IMR-90 (cell line): ENCODE measurements at regions not wholly inside any gene's neighbourhood (a gene's known extent, or its start where the extent isn't known, plus 50 kb on each side); places are given as distances from the start of the nearest gene placed in this dataset.

Experiments
- ATAC-seq: fragments of 200-7000 bp; cut with Tn5 transposase; 2 replicates; pipeline ENCODE4 v1.9.1; 2020; ENCODE audit warnings: low read depth, mild to moderate bottlenecking, moderate library complexity
- BruUV-seq: library from RNA; stranded (reverse); fragments of 400-500 nt; replicated peaks from 2 replicates; lab custom pipeline; 2021; lab: Mats Ljungman, UMichigan
- CTCF ChIA-PET: fragments of 300-600 bp; formaldehyde crosslinking; extraction: SDS; loops from one replicate; lab custom pipeline; 2021; ENCODE audit warnings: antibody characterized with exemption; lab: Yijun Ruan, JAX
- POLR2A ChIA-PET: fragments of 300-600 bp; sonication (Branson Sonifier 250); formaldehyde crosslinking; loops from one replicate; lab custom pipeline; 2022; ENCODE audit warnings: antibody characterized with exemption; ENCODE audit not compliant: unreplicated experiment; lab: Charles Lee
- DNase-seq: peaks from one replicate; pipeline ENCODE4 v3.0.0; 2013
- H2AFZ ChIP-seq: replicated peaks from 2 replicates; pipeline ENCODE3; 2013; ENCODE audit warnings: low read length, mild to moderate bottlenecking; ENCODE audit not compliant: poor library complexity
- H2AK5ac ChIP-seq: 2 replicates; pipeline ENCODE4 v1.6.1; 2013; ENCODE audit warnings: low read depth, low read length, inconsistent platforms
- H2AK9ac ChIP-seq: replicated peaks from 2 replicates; pipeline ENCODE3; 2013; ENCODE audit warnings: mild to moderate bottlenecking, low read depth, low read length, moderate library complexity; ENCODE audit not compliant: poor library complexity
- H2BK120ac ChIP-seq: 2 replicates; pipeline ENCODE4 v1.6.1; 2013; ENCODE audit warnings: low read depth, low read length, inconsistent platforms
- H2BK15ac ChIP-seq: 3 replicates; pipeline ENCODE4 v1.6.1; 2013; ENCODE audit warnings: low read depth, low read length, inconsistent platforms
- H2BK20ac ChIP-seq: 2 replicates; pipeline ENCODE4 v1.6.1; 2013; ENCODE audit warnings: low read depth, mild to moderate bottlenecking, inconsistent platforms, low read length, moderate library complexity
- H2BK5ac ChIP-seq: 2 replicates; pipeline ENCODE4 v1.6.1; 2013; ENCODE audit warnings: mild to moderate bottlenecking, low read depth, low read length, inconsistent platforms; ENCODE audit not compliant: poor library complexity, severe bottlenecking
- H3K14ac ChIP-seq: replicated peaks from 2 replicates; pipeline ENCODE4 v1.6.1; 2013; ENCODE audit warnings: low read depth, low read length, inconsistent platforms
- H3K18ac ChIP-seq: 2 replicates; pipeline ENCODE4 v1.6.1; 2013; ENCODE audit warnings: low read depth, low read length, control low read depth
- H3K23ac ChIP-seq: 2 replicates; pipeline ENCODE4 v1.6.1; 2013; ENCODE audit warnings: low read depth, low read length, inconsistent platforms
- H3K27ac ChIP-seq: 2 replicates; pipeline ENCODE4 v1.5.1; 2013; ENCODE audit warnings: mild to moderate bottlenecking, control low read depth, low read length; ENCODE audit not compliant: insufficient read depth
- H3K27me3 ChIP-seq: 2 replicates; pipeline ENCODE4 v1.6.1; 2013; ENCODE audit warnings: low read length; ENCODE audit not compliant: control insufficient read depth, insufficient read depth
- H3K36me3 ChIP-seq: 2 replicates; pipeline ENCODE4 v1.6.1; 2013; ENCODE audit warnings: low read length, mixed read lengths; ENCODE audit not compliant: control insufficient read depth, insufficient read depth
- H3K4ac ChIP-seq: 2 replicates; pipeline ENCODE4 v1.6.1; 2013; ENCODE audit warnings: low read depth, low read length, inconsistent platforms
- H3K4me1 ChIP-seq: 2 replicates; pipeline ENCODE4 v1.6.1; 2013; ENCODE audit warnings: low read length, mixed read lengths; ENCODE audit not compliant: control insufficient read depth, insufficient read depth
- H3K4me2 ChIP-seq: 2 replicates; pipeline ENCODE4 v1.6.1; 2013; ENCODE audit warnings: low read depth, mild to moderate bottlenecking, control low read depth, low read length, moderate library complexity
- H3K4me3 ChIP-seq: 2 replicates; pipeline ENCODE4 v1.5.1; 2013; ENCODE audit warnings: low read depth, mild to moderate bottlenecking, control low read depth, low read length, moderate library complexity; ENCODE audit not compliant: insufficient read depth
- H3K56ac ChIP-seq: 2 replicates; pipeline ENCODE4 v1.6.1; 2013; ENCODE audit warnings: low read length, inconsistent platforms; ENCODE audit not compliant: insufficient read depth; ENCODE audit errors: extremely low read depth
- H3K79me1 ChIP-seq, 2 experiments: 2 replicates each; pipeline ENCODE4 v1.6.1; 2013; ENCODE audit warnings: low read length in 2 of 2, inconsistent platforms in 1 of 2, low read depth in 1 of 2
- H3K9ac ChIP-seq: 2 replicates; pipeline ENCODE4 v1.6.1; 2013; ENCODE audit warnings: low read depth, low read length, control low read depth
- H3K9me1 ChIP-seq: 2 replicates; pipeline ENCODE4 v1.6.1; 2013; ENCODE audit warnings: low read length, inconsistent platforms; ENCODE audit not compliant: insufficient read depth
- H3K9me3 ChIP-seq: 2 replicates; pipeline ENCODE4 v1.6.1; 2013; ENCODE audit warnings: low read length; ENCODE audit not compliant: control insufficient read depth, insufficient read depth
- H4K20me1 ChIP-seq: 2 replicates; pipeline ENCODE4 v1.6.1; 2013; ENCODE audit warnings: low read length, inconsistent platforms; ENCODE audit not compliant: insufficient read depth
- H4K5ac ChIP-seq: 2 replicates; pipeline ENCODE4 v1.6.1; 2013; ENCODE audit warnings: mild to moderate bottlenecking, low read depth, low read length, control low read depth
- H4K8ac ChIP-seq, 2 experiments: 2 replicates each; pipeline ENCODE4 v1.6.1; 2013; ENCODE audit warnings: low read depth in 2 of 2, low read length in 2 of 2, control low read depth in 1 of 2, inconsistent platforms in 1 of 2
- H4K91ac ChIP-seq: 2 replicates; pipeline ENCODE4 v1.6.1; 2013; ENCODE audit warnings: low read depth, low read length, inconsistent platforms; ENCODE audit not compliant: insufficient read depth
- BHLHE40 ChIP-seq: fragments of 150-350 bp; IDR thresholded peaks from 2 replicates; pipeline ENCODE4 v1.6.1; 2016; ENCODE audit warnings: mild to moderate bottlenecking, low read depth, low read length
- CEBPB ChIP-seq: IDR thresholded peaks from 2 replicates; pipeline ENCODE4 v1.6.1; 2012; ENCODE audit warnings: low read depth, low read length, improper control_type of control experiment
- CHD1 ChIP-seq: IDR thresholded peaks from 2 replicates; pipeline ENCODE4 v1.6.1; 2012; ENCODE audit warnings: low read depth, low read length, improper control_type of control experiment
- CTCF ChIP-seq: conservative IDR thresholded peaks from 2 replicates; pipeline ENCODE4 v1.5.1; 2012; ENCODE audit warnings: mild to moderate bottlenecking, low read depth, low read length, improper control_type of control experiment
- ELK1 ChIP-seq: fragments of 150-350 bp; IDR thresholded peaks from 2 replicates; pipeline ENCODE4 v1.6.1; 2016; ENCODE audit warnings: low read depth, mild to moderate bottlenecking, low read length, moderate library complexity, borderline replicate concordance
- FOS ChIP-seq: fragments of 150-350 bp; IDR thresholded peaks from 2 replicates; pipeline ENCODE4 v1.6.1; 2016; ENCODE audit warnings: low read depth, low read length
- MAFK ChIP-seq: IDR thresholded peaks from 2 replicates; pipeline ENCODE4 v1.6.1; 2012; ENCODE audit warnings: low read depth, low read length, improper control_type of control experiment
- MAZ ChIP-seq: IDR thresholded peaks from 2 replicates; pipeline ENCODE4 v1.6.1; 2012; ENCODE audit warnings: low read depth, mild to moderate bottlenecking, low read length, improper control_type of control experiment, moderate library complexity, borderline replicate concordance
- MXI1 ChIP-seq: IDR thresholded peaks from 2 replicates; pipeline ENCODE4 v1.6.1; 2012; ENCODE audit warnings: low read depth, mild to moderate bottlenecking, low read length, moderate library complexity, borderline replicate concordance
- NFE2L2 ChIP-seq: fragments of 150-350 bp; IDR thresholded peaks from 2 replicates; pipeline ENCODE4 v1.6.1; 2016; ENCODE audit warnings: low read depth, mild to moderate bottlenecking, low read length
- POLR2A ChIP-seq: IDR thresholded peaks from 2 replicates; pipeline ENCODE4 v1.6.1; 2012; ENCODE audit warnings: mild to moderate bottlenecking, low read depth, low read length
- RAD21 ChIP-seq: IDR thresholded peaks from 2 replicates; pipeline ENCODE4 v1.6.1; 2012; ENCODE audit warnings: low read length, improper control_type of control experiment
- RCOR1 ChIP-seq: IDR thresholded peaks from 2 replicates; pipeline ENCODE4 v1.6.1; 2012; ENCODE audit warnings: mild to moderate bottlenecking, low read length, improper control_type of control experiment; ENCODE audit not compliant: insufficient replicate concordance
- RFX5 ChIP-seq: IDR thresholded peaks from 2 replicates; pipeline ENCODE4 v1.8.0; 2012; ENCODE audit warnings: low read depth, mild to moderate bottlenecking, low read length, moderate library complexity
- SMC3 ChIP-seq: fragments of 150-350 bp; IDR thresholded peaks from 2 replicates; pipeline ENCODE4 v1.6.1; 2016; ENCODE audit warnings: low read depth, mild to moderate bottlenecking, antibody characterized with exemption, low read length, moderate library complexity
- WGBS, 2 experiments: methylation state at CpG; one replicate each; pipeline versions ENCODE4 v1.1.5 to v1.1.7; 2013; ENCODE audit warnings: missing lambda C conversion rate in 2 of 2; ENCODE audit not compliant: insufficient read length in 1 of 2; ENCODE audit errors: extremely low coverage in 2 of 2; 5-methylcytosine and 5-hydroxymethylcytosine counted together
- dilution Hi-C: fragments of 300-500 bp; cut with HindIII; formaldehyde crosslinking; loops from one replicate; pipeline ENCODE4 v1.14.3; 2018; ENCODE audit warnings: low sequenced_read_pairs; ENCODE audit not compliant: unreplicated experiment
- in situ Hi-C: fragments of 300-500 bp; cut with MboI; formaldehyde crosslinking; loops from 3 replicates; pipeline ENCODE4 v1.14.3; 2019; ENCODE audit warnings: low sequenced_read_pairs, inconsistent platforms, mixed read lengths
- intact Hi-C: fragments of 100-400 bp; cut with micrococcal nuclease; formaldehyde crosslinking; loops from 2 replicates; pipeline ENCODE4 v1.10.0; 2022

GRCh38 chr2:150552041-150552820, 64.8 kb upstream of the RND3 start:
- in situ Hi-C loops (no loop called here), intact Hi-C loops (no loop called here), dilution Hi-C loops (no loop called here)
- CTCF ChIA-PET: interaction anchor here (1.1 kb wide), 1 partner anchor 40 kb away, joined by 4 read pairs; no protein-coding TSS in a partner anchor
- no peaks in the 10 kb centered on the region for H4K20me1 ChIP-seq
- H3K14ac ChIP-seq: peak overlapping the region; percentile 85
- no TSS peak for BruUV-seq
- no peak overlapping the region for H3K27ac ChIP-seq
- no peak for ATAC-seq
- no peak overlapping the region for H2BK5ac ChIP-seq
- H2BK20ac ChIP-seq: peak overlapping the region; percentile 75
- POLR2A ChIA-PET: no interaction called here
- no peaks in the 10 kb centered on the region for H3K36me3 ChIP-seq
- peak overlapping the region; percentile 49; the same call in 1 of the 2 replicates for H4K5ac ChIP-seq
- H3K56ac ChIP-seq: no peak overlapping the region
- no peaks in the 10 kb centered on the region for H3K9me1 ChIP-seq
- no CpG with 5 or more reads among the region's 5 CpGs for WGBS, 2 experiments
- peak overlapping the region; percentile 36 to 88; a peak in 3 of 4 replicates for H4K8ac ChIP-seq
- peak overlapping the region; percentile 87 for H2BK15ac ChIP-seq
- no peak overlapping the region for H3K23ac ChIP-seq
- no peaks in the 10 kb centered on the region for H3K79me1 ChIP-seq
- H3K4ac ChIP-seq: peak overlapping the region; percentile 75
- peak overlapping the region; percentile 55; the same call in 1 of the 2 replicates for H2AK5ac ChIP-seq
- no peak overlapping the region for H2AK9ac ChIP-seq
- no peak overlapping the region for H3K4me3 ChIP-seq
- H2AFZ ChIP-seq: peak overlapping the region; percentile 47
- DNase-seq: no peak
- H3K18ac ChIP-seq: peak overlapping the region; percentile 59
- no peaks in the 10 kb centered on the region for H3K9me3 ChIP-seq
- H4K91ac ChIP-seq: peak overlapping the region; percentile 50; the same call in 1 of the 2 replicates
- H3K4me1 ChIP-seq: peaks cover 8% of the 10 kb centered on the region
- H3K27me3 ChIP-seq: no peaks in the 10 kb centered on the region
- peak overlapping the region; percentile 89 for H2BK120ac ChIP-seq
- H3K9ac ChIP-seq: no peak overlapping the region
- H3K4me2 ChIP-seq: no peak overlapping the region
- TF ChIP-seq CHD1 (no peak), POLR2A (no peak), RCOR1 (no peak), SMC3 (no peak), RFX5 (no peak), MXI1 (no peak), CTCF (no peak), NFE2L2 (no peak), BHLHE40 (no peak), ELK1 (no peak), MAZ (no peak), MAFK (no peak), FOS (no peak), CEBPB (no peak), RAD21 (no peak)
